GM23338 (cell line): ENCODE measurements at regions not wholly inside any gene's neighbourhood (a gene's known extent, or its start where the extent isn't known, plus 50 kb on each side); places are given as distances from the start of the nearest gene placed in this dataset.
A peak's percentile ranks its signal among the peaks of the same experiment; 100 is the strongest.

Experiments
- ATAC-seq: fragments of 200-7000 bp; cut with Tn5 transposase; 3 replicates; pipeline ENCODE4 v1.9.1; 2020
- DNase-seq: peaks from one replicate; pipeline ENCODE4 v3.0.0-alpha.2; 2015; ENCODE audit warnings: low spot score
- H2AFZ ChIP-seq: fragments of 200-600 bp; sonication (generic); 2 replicates; pipeline ENCODE4 v1.8.0; 2016; ENCODE audit warnings: antibody characterized with exemption, mild to moderate bottlenecking, moderate library complexity
- H3F3A ChIP-seq: fragments of 200-600 bp; sonication (generic); replicated peaks from 2 replicates; pipeline ENCODE4 v1.8.0; 2017; ENCODE audit warnings: antibody characterized with exemption, mixed run types, low read depth
- H3K27ac ChIP-seq: fragments of 200-600 bp; sonication (generic); 2 replicates; pipeline ENCODE4 v1.6.1; 2016; ENCODE audit warnings: low read depth
- H3K27me3 ChIP-seq: fragments of 200-600 bp; sonication (generic); 2 replicates; pipeline ENCODE4 v1.8.0; 2016; ENCODE audit warnings: mild to moderate bottlenecking, mixed run types, moderate library complexity; ENCODE audit not compliant: insufficient read depth
- H3K36me3 ChIP-seq: fragments of 200-600 bp; sonication (generic); 2 replicates; pipeline ENCODE4 v1.8.0; 2016; ENCODE audit warnings: mild to moderate bottlenecking; ENCODE audit not compliant: insufficient read depth
- H3K4me1 ChIP-seq: fragments of 200-600 bp; sonication (generic); 2 replicates; pipeline ENCODE4 v1.8.0; 2016; ENCODE audit warnings: mild to moderate bottlenecking, moderate library complexity; ENCODE audit not compliant: insufficient read depth
- H3K4me2 ChIP-seq: fragments of 200-600 bp; sonication (generic); 2 replicates; pipeline ENCODE4 v1.7.1; 2017; ENCODE audit warnings: mixed run types
- H3K4me3 ChIP-seq: fragments of 200-600 bp; sonication (generic); 2 replicates; pipeline ENCODE4 v1.6.1; 2016; ENCODE audit warnings: mixed run types
- H3K79me2 ChIP-seq: fragments of 200-600 bp; sonication (generic); replicated peaks from 2 replicates; pipeline ENCODE4 v1.8.0; 2017; ENCODE audit warnings: mild to moderate bottlenecking; ENCODE audit not compliant: insufficient read depth
- H3K9me2 ChIP-seq: fragments of 200-600 bp; sonication (generic); 2 replicates; pipeline ENCODE4 v1.8.0; 2017; ENCODE audit not compliant: insufficient read depth
- H4K20me1 ChIP-seq: fragments of 200-600 bp; sonication (generic); replicated peaks from 2 replicates; pipeline ENCODE4 v1.8.0; 2017; ENCODE audit warnings: mild to moderate bottlenecking; ENCODE audit not compliant: insufficient read depth
- H3K27ac Mint-ChIP-seq: 2 replicates; pipeline ENCODE4 v1.8.0; 2020; ENCODE audit warnings: inconsistent platforms, mild to moderate bottlenecking, moderate library complexity, mixed read lengths
- H3K27me3 Mint-ChIP-seq: 3 replicates; pipeline ENCODE4 v1.8.0; 2022; ENCODE audit warnings: low read depth, mild to moderate bottlenecking, moderate library complexity, mixed read lengths, inconsistent platforms; ENCODE audit not compliant: insufficient read depth, poor library complexity
- H3K36me3 Mint-ChIP-seq: 3 replicates; pipeline ENCODE4 v1.8.0; 2021; ENCODE audit warnings: low read depth, mild to moderate bottlenecking, inconsistent platforms, moderate library complexity, mixed read lengths
- H3K4me1 Mint-ChIP-seq: 3 replicates; pipeline ENCODE4 v1.8.0; 2020; ENCODE audit warnings: mild to moderate bottlenecking, inconsistent platforms, mixed read lengths
- H3K4me3 Mint-ChIP-seq: 3 replicates; pipeline ENCODE4 v1.8.0; 2021; ENCODE audit warnings: moderate library complexity, mild to moderate bottlenecking, inconsistent platforms, mixed read lengths
- H3K9me3 Mint-ChIP-seq: 3 replicates; pipeline ENCODE4 v1.8.0; 2020; ENCODE audit warnings: moderate library complexity, mild to moderate bottlenecking, inconsistent platforms, mixed read lengths
- CREB1 ChIP-seq: fragments of 250-450 bp; sonication (Bioruptor Pico); IDR thresholded peaks from 2 replicates; pipeline ENCODE4 v1.5.0; 2020; ENCODE audit warnings: low read depth, mild to moderate bottlenecking, moderate library complexity
- CTCF ChIP-seq, 2 experiments: fragments of 200-600 bp in 1 of 2; sonication (generic) in 1 of 2; conservative IDR thresholded peaks; 2 replicates each; pipeline versions ENCODE4 v1.5.1 to v1.6.1; 2016 to 2017; ENCODE audit warnings: antibody characterized with exemption in 2 of 2, low read depth in 2 of 2, mild to moderate bottlenecking in 2 of 2, moderate library complexity in 1 of 2
- EZH2 ChIP-seq: fragments of 200-600 bp; sonication (generic); IDR thresholded peaks from one replicate; pipeline ENCODE4 v1.8.0; 2017; ENCODE audit warnings: antibody characterized with exemption, mild to moderate bottlenecking, low read depth; ENCODE audit not compliant: unreplicated experiment
- EZH2phosphoT487 ChIP-seq: fragments of 200-600 bp; sonication (generic); IDR thresholded peaks from one replicate; pipeline ENCODE4 v1.8.1; 2018; ENCODE audit warnings: antibody characterized with exemption; ENCODE audit not compliant: unreplicated experiment
- JUNB ChIP-seq: IDR thresholded peaks from one replicate; pipeline ENCODE4 v1.6.1; 2016; ENCODE audit warnings: antibody characterized with exemption; ENCODE audit not compliant: unreplicated experiment
- NANOG ChIP-seq: IDR thresholded peaks from 2 replicates; pipeline ENCODE4 v1.6.1; 2016; ENCODE audit warnings: antibody characterized with exemption, borderline replicate concordance
- POLR2AphosphoS5 ChIP-seq: IDR thresholded peaks from 2 replicates; pipeline ENCODE4 v1.6.1; 2016; ENCODE audit warnings: antibody characterized with exemption, low read depth
- STAT1 ChIP-seq: IDR thresholded peaks from one replicate; pipeline ENCODE4 v1.6.1; 2016; ENCODE audit warnings: antibody characterized with exemption; ENCODE audit not compliant: unreplicated experiment
- ZNF114 ChIP-seq: fragments of 250-450 bp; sonication (Bioruptor Pico); IDR thresholded peaks from 2 replicates; pipeline ENCODE4 v1.5.0; 2020; ENCODE audit warnings: mild to moderate bottlenecking, moderate library complexity
- ZNF331 ChIP-seq: fragments of 250-450 bp; sonication (Bioruptor Pico); IDR thresholded peaks from 2 replicates; pipeline ENCODE4 v1.5.0; 2020; ENCODE audit warnings: low read depth, mild to moderate bottlenecking, moderate library complexity
- TF ChIP-seq, protein P1 (sequence below): IDR thresholded peaks from one replicate; pipeline ENCODE4 v1.6.1; 2018; ENCODE audit warnings: antibody characterized with exemption; ENCODE audit not compliant: unreplicated experiment

DNA sequence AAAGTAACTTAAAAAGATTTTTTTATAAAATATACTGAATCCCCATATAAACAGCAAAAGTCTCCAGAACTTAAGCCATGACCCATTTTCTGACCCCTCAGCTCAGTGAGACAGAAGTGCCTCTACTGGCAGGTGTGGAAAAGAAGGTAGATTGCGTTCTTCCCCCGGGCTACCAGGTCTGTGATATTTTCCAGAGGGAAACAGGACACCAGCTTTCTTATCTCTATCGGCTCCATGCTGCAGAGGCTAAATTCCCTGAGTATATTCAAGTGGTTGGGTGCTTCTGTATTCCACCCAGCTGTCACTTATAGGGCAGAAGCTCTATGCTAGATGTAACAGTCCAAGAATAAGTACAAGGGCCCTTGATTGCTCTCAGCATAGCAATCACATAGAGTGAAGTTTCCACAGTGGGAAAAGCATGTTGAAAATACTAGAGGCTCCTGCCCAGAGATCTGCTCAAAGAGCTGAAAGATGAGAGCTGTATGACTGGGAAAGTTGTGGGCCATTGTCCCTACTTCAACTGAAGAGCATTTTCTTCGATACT lies 687.3 kb downstream of the CDH11 start:
- Histone ChIP-seq H3K36me3 (no peaks in the 10 kb centered on the region; the same call in 1 of the 2 replicates), H3F3A (no peaks in the 10 kb centered on the region), H3K4me2 (no peak overlapping the region), H3K4me1 (no peaks in the 10 kb centered on the region), H3K27me3 (no peaks in the 10 kb centered on the region), H3K9me2 (0 out of 2 replicates have a peak, but pooled peaks cover 4% of the 10 kb centered on the region), H3K27ac (no peak overlapping the region), H4K20me1 (no peaks in the 10 kb centered on the region), H2AFZ (0 out of 2 replicates have a peak overlapping the region, but pooled peaks have one; percentile 69), H3K4me3 (no peak overlapping the region), H3K79me2 (no peaks in the 10 kb centered on the region)
- DNase-seq (no peak), ATAC-seq (no peak)
- H3K4me3 Mint-ChIP-seq = no peak overlapping the region
- H3K27ac Mint-ChIP-seq = no peak overlapping the region
- TF ChIP-seq CREB1 (CRISPR knock-in tag) = no peak
- TF ChIP-seq EZH2phosphoT487 = no peak
- TF ChIP-seq ZNF114 = no peak
- no peak for TF ChIP-seq NANOG
- TF ChIP-seq ZNF331 = no peak
- TF ChIP-seq STAT1 = no peak
- TF ChIP-seq, protein P1, sequence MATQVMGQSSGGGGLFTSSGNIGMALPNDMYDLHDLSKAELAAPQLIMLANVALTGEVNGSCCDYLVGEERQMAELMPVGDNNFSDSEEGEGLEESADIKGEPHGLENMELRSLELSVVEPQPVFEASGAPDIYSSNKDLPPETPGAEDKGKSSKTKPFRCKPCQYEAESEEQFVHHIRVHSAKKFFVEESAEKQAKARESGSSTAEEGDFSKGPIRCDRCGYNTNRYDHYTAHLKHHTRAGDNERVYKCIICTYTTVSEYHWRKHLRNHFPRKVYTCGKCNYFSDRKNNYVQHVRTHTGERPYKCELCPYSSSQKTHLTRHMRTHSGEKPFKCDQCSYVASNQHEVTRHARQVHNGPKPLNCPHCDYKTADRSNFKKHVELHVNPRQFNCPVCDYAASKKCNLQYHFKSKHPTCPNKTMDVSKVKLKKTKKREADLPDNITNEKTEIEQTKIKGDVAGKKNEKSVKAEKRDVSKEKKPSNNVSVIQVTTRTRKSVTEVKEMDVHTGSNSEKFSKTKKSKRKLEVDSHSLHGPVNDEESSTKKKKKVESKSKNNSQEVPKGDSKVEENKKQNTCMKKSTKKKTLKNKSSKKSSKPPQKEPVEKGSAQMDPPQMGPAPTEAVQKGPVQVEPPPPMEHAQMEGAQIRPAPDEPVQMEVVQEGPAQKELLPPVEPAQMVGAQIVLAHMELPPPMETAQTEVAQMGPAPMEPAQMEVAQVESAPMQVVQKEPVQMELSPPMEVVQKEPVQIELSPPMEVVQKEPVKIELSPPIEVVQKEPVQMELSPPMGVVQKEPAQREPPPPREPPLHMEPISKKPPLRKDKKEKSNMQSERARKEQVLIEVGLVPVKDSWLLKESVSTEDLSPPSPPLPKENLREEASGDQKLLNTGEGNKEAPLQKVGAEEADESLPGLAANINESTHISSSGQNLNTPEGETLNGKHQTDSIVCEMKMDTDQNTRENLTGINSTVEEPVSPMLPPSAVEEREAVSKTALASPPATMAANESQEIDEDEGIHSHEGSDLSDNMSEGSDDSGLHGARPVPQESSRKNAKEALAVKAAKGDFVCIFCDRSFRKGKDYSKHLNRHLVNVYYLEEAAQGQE = no peak
- peaks cover 2% of the 10 kb centered on the region for H3K27me3 Mint-ChIP-seq
- H3K36me3 Mint-ChIP-seq = peaks cover 17% of the 10 kb centered on the region; the same call in 2 of the 3 replicates
- peaks cover 27% of the 10 kb centered on the region for H3K9me3 Mint-ChIP-seq
- H3K4me1 Mint-ChIP-seq = peaks cover 4% of the 10 kb centered on the region; the same call in 2 of the 3 replicates

- Histone ChIP-seq H3K79me2 (no peaks in the 10 kb centered on the region), H3K27me3 (no peaks in the 10 kb centered on the region), H3F3A (no peaks in the 10 kb centered on the region), H3K4me1 (no peaks in the 10 kb centered on the region), H3K27ac (no peak overlapping the region), H3K4me2 (no peak overlapping the region), H2AFZ (no peak overlapping the region), H3K36me3 (no peaks in the 10 kb centered on the region; the same call in 1 of the 2 replicates), H3K9me2 (no peaks in the 10 kb centered on the region), H4K20me1 (no peaks in the 10 kb centered on the region), H3K4me3 (no peak overlapping the region)
- no peak overlapping the region for H3K27ac Mint-ChIP-seq
- peaks cover 2% of the 10 kb centered on the region for H3K27me3 Mint-ChIP-seq
- peaks cover 20% of the 10 kb centered on the region; the same call in 2 of the 3 replicates for H3K36me3 Mint-ChIP-seq
- peaks cover 23% of the 10 kb centered on the region for H3K9me3 Mint-ChIP-seq
- DNase-seq (no peak), ATAC-seq (no peak)
- no peaks in the 10 kb centered on the region for H3K4me1 Mint-ChIP-seq
- H3K4me3 Mint-ChIP-seq = no peak overlapping the region
- TF ChIP-seq CTCF (conservative IDR thresholded peaks at IDR 0.05; ENCODE audit: low read depth in 2 of 2) (no peak), CREB1 (CRISPR knock-in tag) (no peak), STAT1 (no peak), EZH2phosphoT487 (no peak), POLR2AphosphoS5 (no peak), NANOG (no peak), EZH2 (no peak), ZNF331 (no peak), ZNF114 (no peak), JUNB (no peak)
- TF ChIP-seq, protein P1 = no peak
Measured at GRCh38 chr16:64428463-64429113, 693.3 kb downstream of the CDH11 start.
